CD4-positive, alpha-beta T cell (primary cell): ENCODE measurements at regions not wholly inside any gene's neighbourhood (a gene's known extent, or its start where the extent isn't known, plus 50 kb on each side); places are given as distances from the start of the nearest gene placed in this dataset.

ENCODE experiments used
- ATAC-seq: fragments of 200-7000 bp; cut with Tn5 transposase; one replicate; pipeline ENCODE4 v1.10.0; 2022; ENCODE audit warnings: mild to moderate bottlenecking; ENCODE audit not compliant: poor library complexity
- CTCF ChIA-PET: fragments of 350-600 bp; sonication (Branson Sonifier 250); formaldehyde crosslinking; loops from one replicate; lab custom pipeline; 2021; ENCODE audit warnings: antibody characterized with exemption, inconsistent platforms; lab: Charles Lee
- POLR2A ChIA-PET: fragments of 350-600 bp; sonication (Branson Sonifier 250); formaldehyde crosslinking; loops from one replicate; lab custom pipeline; 2021; ENCODE audit warnings: antibody characterized with exemption, inconsistent platforms; lab: Charles Lee
- DNase-seq, 14 experiments: peaks; one replicate each; pipeline ENCODE4 v3.0.0-alpha.2; 2013 to 2020; ENCODE audit warnings: mixed read lengths in 2 of 14
- H3K27ac ChIP-seq, 2 donors: one replicate each; pipeline versions ENCODE4 v1.5.1 to v1.7.0; 2013; ENCODE audit warnings: low read length in 2 of 2, low read depth in 1 of 2, mild to moderate bottlenecking in 1 of 2
- H3K27me3 ChIP-seq, 2 experiments: 1 replicate in 1 of 2; 2 replicates in 1 of 2; pipeline versions ENCODE4 v1.6.1 to v1.7.0; 2013; ENCODE audit warnings: low read length in 2 of 2, control low read depth in 1 of 2, mild to moderate bottlenecking in 1 of 2, moderate library complexity in 1 of 2; ENCODE audit not compliant: insufficient read depth in 2 of 2, control insufficient read depth in 1 of 2
- H3K36me3 ChIP-seq: one replicate; pipeline ENCODE4 v1.6.1; 2013; ENCODE audit warnings: low read length, control low read depth; ENCODE audit not compliant: insufficient read depth
- H3K4me1 ChIP-seq: one replicate; pipeline ENCODE4 v1.6.1; 2013; ENCODE audit warnings: low read length, control low read depth; ENCODE audit not compliant: insufficient read depth
- H3K4me3 ChIP-seq: one replicate; pipeline ENCODE4 v1.5.1; 2013; ENCODE audit warnings: mild to moderate bottlenecking, low read length, moderate library complexity
- H3K9me3 ChIP-seq, 2 experiments: 1 replicate in 1 of 2; 2 replicates in 1 of 2; pipeline versions ENCODE4 v1.6.1 to v1.7.0; 2013; ENCODE audit warnings: low read length in 2 of 2, mild to moderate bottlenecking in 2 of 2, control low read depth in 1 of 2, moderate library complexity in 1 of 2; ENCODE audit not compliant: control insufficient read depth in 1 of 2, insufficient read depth in 1 of 2
- H3K27ac Mint-ChIP-seq: one replicate; pipeline ENCODE4 v1.8.0; 2020; ENCODE audit warnings: mixed read lengths
- H3K27me3 Mint-ChIP-seq: one replicate; pipeline ENCODE4 v1.8.0; 2021; ENCODE audit warnings: mixed read lengths
- H3K36me3 Mint-ChIP-seq: one replicate; pipeline ENCODE4 v1.8.0; 2021; ENCODE audit warnings: low read depth, mixed read lengths
- H3K4me1 Mint-ChIP-seq: one replicate; pipeline ENCODE4 v1.8.0; 2021; ENCODE audit warnings: low read depth, mixed read lengths
- H3K4me3 Mint-ChIP-seq: one replicate; pipeline ENCODE4 v1.8.0; 2020; ENCODE audit warnings: mild to moderate bottlenecking, mixed read lengths
- H3K9me3 Mint-ChIP-seq: one replicate; pipeline ENCODE4 v1.8.0; 2020; ENCODE audit warnings: mixed read lengths
- intact Hi-C, 2 experiments: fragments of 100-400 bp; cut with DNase I in 1 of 2; cut with micrococcal nuclease in 1 of 2; formaldehyde crosslinking; loops; one replicate each; pipeline versions ENCODE4 v1.15.1 to v1.9.0; 2023 to 2025; cut with DNase I, micrococcal nuclease
- TF ChIP-seq, protein P1 (sequence below): fragments of 200-600 bp; IDR thresholded peaks from one replicate; pipeline ENCODE4 v1.8.0; 2022; ENCODE audit warnings: antibody characterized with exemption, mild to moderate bottlenecking

DNA sequence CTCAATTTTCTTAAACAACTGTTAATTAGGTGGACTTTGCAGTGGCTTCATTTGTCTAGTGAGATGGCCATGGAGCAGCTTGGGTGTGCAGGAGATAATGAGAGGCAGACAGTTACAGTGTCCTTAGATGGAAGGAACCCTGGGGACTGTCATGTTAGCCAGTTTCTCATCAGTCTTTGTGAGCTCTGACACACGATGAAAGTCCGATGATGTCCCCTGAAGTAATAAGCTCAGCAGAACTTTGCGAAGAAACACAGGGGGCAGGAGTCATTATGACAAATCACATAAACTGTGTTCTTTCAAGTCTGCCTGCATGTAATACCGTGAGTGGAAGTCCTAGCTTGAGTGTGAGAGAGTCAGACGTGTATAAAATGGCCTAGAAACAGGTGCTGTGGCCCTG is 201.8 kb downstream of the DRD1 start:
- Mint-ChIP-seq H3K27ac (no peak overlapping the region), H3K9me3 (no peaks in the 10 kb centered on the region), H3K4me3 (no peak overlapping the region), H3K36me3 (no peaks in the 10 kb centered on the region), H3K27me3 (peaks cover 58% of the 10 kb centered on the region), H3K4me1 (no peaks in the 10 kb centered on the region)
- DNase-seq (no peak), ATAC-seq (no peak)
- ChIA-PET CTCF (no interaction called here), POLR2A (no interaction called here)
- no peak overlapping the region for H3K27ac ChIP-seq
- intact Hi-C loops: no loop called here
- H3K27me3 ChIP-seq: peaks cover 4 to 8% of the 10 kb centered on the region in 2 experiments
- TF ChIP-seq, protein P1, sequence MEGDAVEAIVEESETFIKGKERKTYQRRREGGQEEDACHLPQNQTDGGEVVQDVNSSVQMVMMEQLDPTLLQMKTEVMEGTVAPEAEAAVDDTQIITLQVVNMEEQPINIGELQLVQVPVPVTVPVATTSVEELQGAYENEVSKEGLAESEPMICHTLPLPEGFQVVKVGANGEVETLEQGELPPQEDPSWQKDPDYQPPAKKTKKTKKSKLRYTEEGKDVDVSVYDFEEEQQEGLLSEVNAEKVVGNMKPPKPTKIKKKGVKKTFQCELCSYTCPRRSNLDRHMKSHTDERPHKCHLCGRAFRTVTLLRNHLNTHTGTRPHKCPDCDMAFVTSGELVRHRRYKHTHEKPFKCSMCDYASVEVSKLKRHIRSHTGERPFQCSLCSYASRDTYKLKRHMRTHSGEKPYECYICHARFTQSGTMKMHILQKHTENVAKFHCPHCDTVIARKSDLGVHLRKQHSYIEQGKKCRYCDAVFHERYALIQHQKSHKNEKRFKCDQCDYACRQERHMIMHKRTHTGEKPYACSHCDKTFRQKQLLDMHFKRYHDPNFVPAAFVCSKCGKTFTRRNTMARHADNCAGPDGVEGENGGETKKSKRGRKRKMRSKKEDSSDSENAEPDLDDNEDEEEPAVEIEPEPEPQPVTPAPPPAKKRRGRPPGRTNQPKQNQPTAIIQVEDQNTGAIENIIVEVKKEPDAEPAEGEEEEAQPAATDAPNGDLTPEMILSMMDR: no peak
- no peak overlapping the region for H3K4me3 ChIP-seq
- H3K4me1 ChIP-seq: no peaks in the 10 kb centered on the region
- H3K36me3 ChIP-seq: no peaks in the 10 kb centered on the region
- H3K9me3 ChIP-seq: no peaks in the 10 kb centered on the region

DNA sequence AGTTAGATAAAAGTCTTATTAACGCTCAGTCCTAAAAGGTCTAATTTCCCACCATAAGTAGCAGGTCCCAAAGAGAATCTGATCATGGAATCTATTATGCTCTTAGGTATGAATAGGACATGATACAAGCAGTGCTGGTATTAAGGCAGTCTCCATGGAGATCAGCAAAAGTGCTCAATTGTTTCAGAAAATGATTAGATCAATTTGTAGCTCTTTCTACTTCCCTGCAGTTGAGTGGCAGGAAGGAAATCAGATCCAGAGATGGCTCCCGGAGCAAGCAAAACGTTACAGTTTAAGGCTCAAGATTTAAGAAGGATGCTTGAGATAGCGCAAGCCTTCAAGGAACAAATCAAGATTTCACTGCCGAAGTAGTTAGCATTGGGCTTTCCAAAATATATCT is 205.7 kb downstream of the DRD1 start:
- Histone ChIP-seq H3K4me3 (no peak overlapping the region), H3K9me3 (no peaks in the 10 kb centered on the region), H3K36me3 (no peaks in the 10 kb centered on the region), H3K27ac (no peak overlapping the region), H3K27me3 (peaks cover 0 to 8% of the 10 kb centered on the region in 2 experiments), H3K4me1 (no peaks in the 10 kb centered on the region)
- Mint-ChIP-seq H3K4me1 (no peaks in the 10 kb centered on the region), H3K36me3 (no peaks in the 10 kb centered on the region), H3K27ac (no peak overlapping the region), H3K9me3 (no peaks in the 10 kb centered on the region), H3K27me3 (peaks cover 51% of the 10 kb centered on the region), H3K4me3 (no peak overlapping the region)
- ATAC-seq (no peak), DNase-seq (no peak)
- intact Hi-C loops: no loop called here
- TF ChIP-seq, protein P1: no peak
- ChIA-PET CTCF (no interaction called here), POLR2A (no interaction called here)

DNA sequence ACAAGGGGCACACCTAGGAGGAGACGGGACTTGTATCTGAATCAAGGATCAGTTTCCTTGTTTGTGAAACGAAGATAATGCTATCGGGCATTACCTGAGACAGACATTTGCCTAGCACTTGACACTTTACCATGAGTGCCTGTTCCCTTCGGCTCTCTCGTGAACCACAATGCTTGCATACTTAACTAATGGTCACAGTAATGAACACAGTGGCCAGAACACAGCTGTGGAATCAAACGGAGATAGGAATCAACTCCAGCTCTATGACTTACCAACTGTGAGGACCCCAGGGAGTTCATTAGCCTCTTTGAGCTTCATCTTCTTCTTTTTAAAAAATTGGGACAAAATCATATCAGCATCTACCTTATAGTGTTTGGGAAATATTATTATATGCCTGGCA is 207.8 kb downstream of the DRD1 start:
- Histone ChIP-seq H3K27me3 (peaks cover 0 to 8% of the 10 kb centered on the region in 2 experiments), H3K27ac (no peak overlapping the region), H3K36me3 (no peaks in the 10 kb centered on the region), H3K9me3 (no peaks in the 10 kb centered on the region), H3K4me1 (no peaks in the 10 kb centered on the region), H3K4me3 (no peak overlapping the region)
- Mint-ChIP-seq H3K27me3 (peaks cover 42% of the 10 kb centered on the region), H3K27ac (no peak overlapping the region), H3K4me1 (no peaks in the 10 kb centered on the region), H3K36me3 (no peaks in the 10 kb centered on the region), H3K4me3 (no peak overlapping the region), H3K9me3 (no peaks in the 10 kb centered on the region)
- CTCF ChIA-PET: no interaction called here
- DNase-seq: no peak
- intact Hi-C loops: no loop called here
- ATAC-seq: no peak
- TF ChIP-seq, protein P1: no peak
- POLR2A ChIA-PET: no interaction called here
